OCI-LY1 (cell line): ENCODE measurements at regions not wholly inside any gene's neighbourhood (a gene's known extent, or its start where the extent isn't known, plus 50 kb on each side); places are given as distances from the start of the nearest gene placed in this dataset.

Experiments
- H2AFZ ChIP-seq: fragments of 200-600 bp; sonication (generic), shearing (Covaris generic); 2 replicates; pipeline ENCODE4 v1.6.0; 2014; ENCODE audit warnings: antibody characterized with exemption, mild to moderate bottlenecking, low read length
- H3F3A ChIP-seq: fragments of 200-600 bp; sonication (generic), shearing (Covaris generic); 2 replicates; pipeline ENCODE4 v1.6.0; 2014; ENCODE audit warnings: mild to moderate bottlenecking, antibody characterized with exemption, low read length, moderate library complexity; ENCODE audit not compliant: insufficient read depth
- H3K27ac ChIP-seq: fragments of 200-600 bp; sonication (generic); 2 replicates; pipeline ENCODE4 v1.5.1; 2014; ENCODE audit warnings: low read length, mixed run types, mild to moderate bottlenecking, low read depth; ENCODE audit not compliant: poor library complexity, severe bottlenecking
- H3K27me3 ChIP-seq: fragments of 200-600 bp; sonication (generic); 2 replicates; pipeline ENCODE4 v1.6.0; 2014; ENCODE audit warnings: antibody characterized with exemption, mild to moderate bottlenecking, low read length, moderate library complexity; ENCODE audit not compliant: insufficient read depth
- H3K36me3 ChIP-seq: fragments of 200-600 bp; sonication (generic); 2 replicates; pipeline ENCODE4 v1.6.1; 2014; ENCODE audit warnings: mild to moderate bottlenecking, antibody characterized with exemption, low read length, moderate library complexity, mixed read lengths; ENCODE audit not compliant: insufficient read depth
- H3K4me1 ChIP-seq: fragments of 200-600 bp; sonication (generic); 2 replicates; pipeline ENCODE4 v1.5.1; 2014; ENCODE audit warnings: mild to moderate bottlenecking, low read length, moderate library complexity; ENCODE audit not compliant: insufficient read depth, severe bottlenecking
- H3K4me2 ChIP-seq: fragments of 200-600 bp; sonication (generic), shearing (Covaris generic); 2 replicates; pipeline ENCODE4 v1.6.1; 2014; ENCODE audit warnings: low read length
- H3K4me3 ChIP-seq: fragments of 200-600 bp; sonication (generic); 2 replicates; pipeline ENCODE4 v1.5.1; 2014; ENCODE audit warnings: low read length, low read depth, mild to moderate bottlenecking, mixed read lengths; ENCODE audit not compliant: poor library complexity, severe bottlenecking
- H3K79me2 ChIP-seq: fragments of 200-600 bp; shearing (Covaris generic); 2 replicates; pipeline ENCODE4 v1.6.1; 2016; ENCODE audit warnings: mixed run types, low read length, mixed read lengths; ENCODE audit not compliant: insufficient read depth
- H3K9ac ChIP-seq: fragments of 200-600 bp; sonication (generic), shearing (Covaris generic); 2 replicates; pipeline ENCODE4 v1.6.1; 2014; ENCODE audit warnings: mild to moderate bottlenecking, low read length, mixed read lengths
- H3K9me2 ChIP-seq: fragments of 200-600 bp; sonication (generic), shearing (Covaris generic); 2 replicates; pipeline ENCODE4 v1.6.1; 2014; ENCODE audit warnings: low read depth, mild to moderate bottlenecking, low read length, mixed read lengths
- H3K9me3 ChIP-seq: fragments of 200-600 bp; shearing (Covaris generic); 2 replicates; pipeline ENCODE4 v1.6.1; 2014; ENCODE audit warnings: low read length, mixed read lengths
- H4K20me1 ChIP-seq: fragments of 200-600 bp; sonication (generic), shearing (Covaris generic); 2 replicates; pipeline ENCODE4 v1.6.0; 2016; ENCODE audit warnings: mild to moderate bottlenecking, low read length; ENCODE audit not compliant: insufficient read depth
- EZH2 ChIP-seq: fragments of 200-600 bp; sonication (generic), shearing (Covaris generic); IDR thresholded peaks from 2 replicates; pipeline ENCODE4 v1.8.0; 2017; ENCODE audit warnings: borderline replicate concordance, mixed run types, mild to moderate bottlenecking, antibody characterized with exemption, low read length, moderate library complexity, mixed read lengths
- TF ChIP-seq, protein P1 (sequence below): fragments of 200-600 bp; sonication (generic), shearing (Covaris generic); IDR thresholded peaks from 2 replicates; pipeline ENCODE4 v1.5.1; 2017; ENCODE audit warnings: mild to moderate bottlenecking, antibody characterized with exemption, low read length, moderate library complexity, mixed read lengths

DNA sequence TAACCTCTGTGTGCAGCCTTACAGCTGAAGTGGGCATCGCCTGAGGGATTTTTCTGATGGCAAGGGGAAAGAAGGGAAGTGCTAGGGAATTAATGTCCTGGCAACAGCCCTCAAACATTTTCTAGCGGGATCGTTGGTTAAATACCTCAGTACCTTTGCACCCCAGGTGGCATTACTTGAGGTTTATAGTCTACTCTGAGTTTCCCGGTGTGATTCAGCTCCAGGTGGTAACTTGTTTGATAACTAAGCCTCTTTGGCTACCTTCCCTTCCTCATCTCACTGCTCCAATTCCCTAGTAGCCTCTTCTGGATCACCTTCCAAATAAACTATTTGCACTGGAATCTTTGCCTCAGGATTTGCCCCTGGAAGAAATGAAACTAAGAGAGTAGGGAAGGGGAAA, 237.0 kb upstream of the SSTR1 start:
- peaks cover 40% of the 10 kb centered on the region for H3K4me1 ChIP-seq
- no peaks in the 10 kb centered on the region for H4K20me1 ChIP-seq
- H3K9me3 ChIP-seq, result no peaks in the 10 kb centered on the region
- no peak overlapping the region for H3K4me2 ChIP-seq
- no peak overlapping the region for H2AFZ ChIP-seq
- no peaks in the 10 kb centered on the region for H3K9me2 ChIP-seq
- H3F3A ChIP-seq, result no peaks in the 10 kb centered on the region
- no peak overlapping the region for H3K4me3 ChIP-seq
- no peaks in the 10 kb centered on the region for H3K27me3 ChIP-seq
- no peaks in the 10 kb centered on the region for H3K36me3 ChIP-seq
- no peak overlapping the region for H3K9ac ChIP-seq
- no peaks in the 10 kb centered on the region for H3K79me2 ChIP-seq
- no peak for TF ChIP-seq EZH2
- TF ChIP-seq, protein P1, sequence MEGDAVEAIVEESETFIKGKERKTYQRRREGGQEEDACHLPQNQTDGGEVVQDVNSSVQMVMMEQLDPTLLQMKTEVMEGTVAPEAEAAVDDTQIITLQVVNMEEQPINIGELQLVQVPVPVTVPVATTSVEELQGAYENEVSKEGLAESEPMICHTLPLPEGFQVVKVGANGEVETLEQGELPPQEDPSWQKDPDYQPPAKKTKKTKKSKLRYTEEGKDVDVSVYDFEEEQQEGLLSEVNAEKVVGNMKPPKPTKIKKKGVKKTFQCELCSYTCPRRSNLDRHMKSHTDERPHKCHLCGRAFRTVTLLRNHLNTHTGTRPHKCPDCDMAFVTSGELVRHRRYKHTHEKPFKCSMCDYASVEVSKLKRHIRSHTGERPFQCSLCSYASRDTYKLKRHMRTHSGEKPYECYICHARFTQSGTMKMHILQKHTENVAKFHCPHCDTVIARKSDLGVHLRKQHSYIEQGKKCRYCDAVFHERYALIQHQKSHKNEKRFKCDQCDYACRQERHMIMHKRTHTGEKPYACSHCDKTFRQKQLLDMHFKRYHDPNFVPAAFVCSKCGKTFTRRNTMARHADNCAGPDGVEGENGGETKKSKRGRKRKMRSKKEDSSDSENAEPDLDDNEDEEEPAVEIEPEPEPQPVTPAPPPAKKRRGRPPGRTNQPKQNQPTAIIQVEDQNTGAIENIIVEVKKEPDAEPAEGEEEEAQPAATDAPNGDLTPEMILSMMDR, result no peak
- no peak overlapping the region for H3K27ac ChIP-seq

- TF ChIP-seq, protein P1, result no peak
- TF ChIP-seq EZH2, result no peak
- no peaks in the 10 kb centered on the region for H4K20me1 ChIP-seq
- peaks cover 40% of the 10 kb centered on the region for H3K4me1 ChIP-seq
- no peaks in the 10 kb centered on the region for H3K79me2 ChIP-seq
- no peaks in the 10 kb centered on the region for H3F3A ChIP-seq
- H3K4me3 ChIP-seq, result no peak overlapping the region
- no peaks in the 10 kb centered on the region for H3K36me3 ChIP-seq
- H3K9ac ChIP-seq, result no peak overlapping the region
- no peaks in the 10 kb centered on the region; the same call in 1 of the 2 replicates for H3K9me3 ChIP-seq
- no peaks in the 10 kb centered on the region for H3K9me2 ChIP-seq
- H3K27ac ChIP-seq, result no peak overlapping the region
- no peak overlapping the region for H3K4me2 ChIP-seq
- no peak overlapping the region; the same call in 1 of the 2 replicates for H2AFZ ChIP-seq
- no peaks in the 10 kb centered on the region for H3K27me3 ChIP-seq
Observed at GRCh38 chr14:37972941-37973887, 234.5 kb upstream of the SSTR1 start.

DNA sequence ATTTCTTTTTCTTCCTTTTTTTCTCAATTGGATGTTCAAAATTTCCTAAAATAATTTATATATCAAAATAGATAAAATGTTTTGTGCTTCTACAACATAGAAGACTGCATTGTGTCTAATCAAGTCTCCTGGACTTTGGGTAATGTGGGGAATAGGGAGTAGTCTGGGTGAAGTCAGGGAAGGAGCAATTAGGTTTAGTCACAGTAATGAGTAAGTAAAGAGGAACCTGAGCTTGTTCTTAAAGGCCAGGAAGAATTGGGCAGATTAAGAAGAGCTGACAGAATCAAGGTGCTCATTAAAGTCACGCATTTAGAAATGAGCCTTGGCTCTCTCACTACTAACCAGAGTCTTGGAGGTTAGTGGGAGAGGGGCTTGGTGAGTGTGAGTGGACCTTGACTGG, 233.3 kb upstream of the SSTR1 start:
- Histone ChIP-seq H3K27ac (no peak overlapping the region), H3K36me3 (no peaks in the 10 kb centered on the region), H3K4me2 (no peak overlapping the region), H3K27me3 (no peaks in the 10 kb centered on the region), H3F3A (no peaks in the 10 kb centered on the region), H3K9me2 (no peaks in the 10 kb centered on the region), H3K9ac (no peak overlapping the region), H3K4me1 (peaks cover 35% of the 10 kb centered on the region), H4K20me1 (no peaks in the 10 kb centered on the region), H3K79me2 (no peaks in the 10 kb centered on the region), H2AFZ (no peak overlapping the region), H3K9me3 (no peaks in the 10 kb centered on the region; the same call in 1 of the 2 replicates), H3K4me3 (no peak overlapping the region)
- TF ChIP-seq, protein P1, result no peak
- no peak for TF ChIP-seq EZH2
